Panc1 (cell line): ENCODE measurements at regions not wholly inside any gene's neighbourhood (a gene's known extent, or its start where the extent isn't known, plus 50 kb on each side); places are given as distances from the start of the nearest gene placed in this dataset.

Source experiments
- ATAC-seq: fragments of 200-7000 bp; cut with Tn5 transposase; 2 replicates; pipeline ENCODE4 v1.9.1; 2020; ENCODE audit warnings: mild to moderate bottlenecking, moderate library complexity
- BruUV-seq: library from RNA; stranded (reverse); fragments of 400-500 nt; replicated peaks from 2 replicates; lab custom pipeline; 2021; lab: Mats Ljungman, UMichigan
- CTCF ChIA-PET: fragments of 300-600 bp; sonication (Branson Sonifier 250); formaldehyde crosslinking; loops from one replicate; lab custom pipeline; 2022; ENCODE audit warnings: antibody characterized with exemption; lab: Charles Lee
- POLR2A ChIA-PET: fragments of 300-600 bp; sonication (Branson Sonifier 250); formaldehyde crosslinking; loops from one replicate; lab custom pipeline; 2022; ENCODE audit warnings: antibody characterized with exemption; lab: Charles Lee
- DNase-seq: peaks from one replicate; pipeline ENCODE4 v3.0.0-alpha.2; 2010; ENCODE audit warnings: low read depth, low spot score
- H3K27ac ChIP-seq: 2 replicates; pipeline ENCODE4 v1.5.1; 2011; ENCODE audit warnings: mild to moderate bottlenecking, low read length, inconsistent platforms
- H3K27me3 ChIP-seq: fragments of 200-500 bp; sonication (Bioruptor generic); 2 replicates; pipeline ENCODE4 v1.6.0; 2014; ENCODE audit warnings: low read length, inconsistent platforms; ENCODE audit not compliant: control insufficient read depth, insufficient read depth
- H3K36me3 ChIP-seq: fragments of 200-500 bp; sonication (Bioruptor generic); 2 replicates; pipeline ENCODE4 v1.5.1; 2014; ENCODE audit warnings: inconsistent platforms, mild to moderate bottlenecking, low read length, moderate library complexity; ENCODE audit not compliant: control insufficient read depth, insufficient read depth
- H3K4me1 ChIP-seq: 2 replicates; pipeline ENCODE4 v1.5.1; 2011; ENCODE audit warnings: inconsistent platforms, mild to moderate bottlenecking, low read length, moderate library complexity; ENCODE audit not compliant: control insufficient read depth, insufficient read depth
- H3K4me3 ChIP-seq, 2 experiments: 2 replicates each; pipeline ENCODE4 v1.5.1; 2011 to 2012; ENCODE audit warnings: low read depth in 2 of 2, low read length in 2 of 2, mild to moderate bottlenecking in 2 of 2, inconsistent platforms in 1 of 2, moderate library complexity in 1 of 2
- H3K9me3 ChIP-seq: fragments of 200-500 bp; sonication (Bioruptor generic); 2 replicates; pipeline ENCODE4 v1.5.1; 2014; ENCODE audit warnings: low read depth, mild to moderate bottlenecking, inconsistent platforms, low read length, moderate library complexity; ENCODE audit not compliant: control insufficient read depth, insufficient read depth
- POLR2AphosphoS5 ChIP-seq: IDR thresholded peaks from 2 replicates; pipeline ENCODE4 v1.6.1; 2012; ENCODE audit warnings: mild to moderate bottlenecking, low read depth, low read length, moderate library complexity
- SIN3A ChIP-seq: IDR thresholded peaks from 2 replicates; pipeline ENCODE4 v1.6.1; 2012; ENCODE audit warnings: low read depth, mild to moderate bottlenecking, low read length, moderate library complexity, borderline replicate concordance; ENCODE audit not compliant: insufficient read depth
- TCF7L2 ChIP-seq: IDR thresholded peaks from 2 replicates; pipeline ENCODE4 v1.6.1; 2011; ENCODE audit warnings: mild to moderate bottlenecking, low read depth, low read length, inconsistent platforms
- in situ Hi-C: cut with HindIII; loops from 2 replicates; pipeline ENCODE4 v1.10.0; 2016; ENCODE audit warnings: low sequenced_read_pairs, low pct_unique_long_range_greater_than_20kb
- intact Hi-C: fragments of 100-400 bp; cut with micrococcal nuclease; formaldehyde crosslinking; loops from one replicate; pipeline ENCODE4 v1.10.0; 2022; ENCODE audit not compliant: unreplicated experiment
- TF ChIP-seq, protein P1 (sequence below), 2 experiments: IDR thresholded peaks; 2 replicates each; pipeline ENCODE4 v1.6.1; 2011 to 2012; ENCODE audit warnings: low read depth in 2 of 2, control low read depth in 1 of 2, low read length in 1 of 2, mild to moderate bottlenecking in 1 of 2, moderate library complexity in 1 of 2; ENCODE audit not compliant: insufficient read depth in 1 of 2
- TF ChIP-seq, protein P2 (sequence below): fragments of 450-650 bp; IDR thresholded peaks from 2 replicates; pipeline ENCODE4 v1.5.1; 2017; ENCODE audit warnings: mild to moderate bottlenecking

DNA sequence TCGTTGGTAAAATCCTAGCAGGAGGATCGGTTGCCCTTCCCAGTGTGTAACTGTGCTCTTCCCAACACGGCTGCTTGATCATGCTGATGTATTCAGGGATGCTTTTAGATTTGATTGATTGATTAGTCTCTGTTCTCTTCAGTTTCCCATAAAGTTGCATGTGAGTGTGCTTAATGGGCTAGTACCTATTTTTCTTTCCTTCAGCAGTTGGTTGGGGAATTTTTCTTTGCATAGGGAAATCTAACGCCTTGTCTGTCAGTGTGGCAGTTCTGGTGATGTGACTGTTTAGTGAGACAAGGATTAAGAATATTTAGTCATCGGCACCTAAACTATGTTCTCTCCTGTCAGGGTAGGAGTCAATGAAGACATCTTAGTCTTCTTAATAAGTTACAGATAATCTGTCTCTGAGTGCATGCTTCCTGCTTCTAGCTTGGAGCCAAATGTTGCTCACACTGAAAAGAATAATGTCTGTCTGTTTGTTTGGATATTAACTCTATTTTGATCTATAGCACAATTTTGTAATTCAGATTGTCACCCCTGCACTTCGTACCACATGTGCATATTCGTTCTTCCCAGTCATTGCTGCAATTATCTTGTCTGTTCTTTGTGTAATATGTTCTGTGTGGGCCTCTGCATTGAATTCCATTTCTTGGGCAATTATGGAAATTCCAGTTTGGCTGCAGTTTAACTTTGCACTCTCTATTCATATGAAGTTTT is 169.9 kb downstream of the EDN1 start:
- no peak for ATAC-seq
- H3K9me3 ChIP-seq = no peaks in the 10 kb centered on the region
- no peak for DNase-seq
- in situ Hi-C loops (no loop called here), intact Hi-C loops (no loop called here)
- H3K4me3 ChIP-seq = no peak overlapping the region
- POLR2A ChIA-PET = no interaction called here
- H3K36me3 ChIP-seq = no peaks in the 10 kb centered on the region
- CTCF ChIA-PET = no interaction called here
- H3K27me3 ChIP-seq = no peaks in the 10 kb centered on the region
- TF ChIP-seq TCF7L2 (no peak), SIN3A (no peak), POLR2AphosphoS5 (no peak)
- TF ChIP-seq, protein P1, sequence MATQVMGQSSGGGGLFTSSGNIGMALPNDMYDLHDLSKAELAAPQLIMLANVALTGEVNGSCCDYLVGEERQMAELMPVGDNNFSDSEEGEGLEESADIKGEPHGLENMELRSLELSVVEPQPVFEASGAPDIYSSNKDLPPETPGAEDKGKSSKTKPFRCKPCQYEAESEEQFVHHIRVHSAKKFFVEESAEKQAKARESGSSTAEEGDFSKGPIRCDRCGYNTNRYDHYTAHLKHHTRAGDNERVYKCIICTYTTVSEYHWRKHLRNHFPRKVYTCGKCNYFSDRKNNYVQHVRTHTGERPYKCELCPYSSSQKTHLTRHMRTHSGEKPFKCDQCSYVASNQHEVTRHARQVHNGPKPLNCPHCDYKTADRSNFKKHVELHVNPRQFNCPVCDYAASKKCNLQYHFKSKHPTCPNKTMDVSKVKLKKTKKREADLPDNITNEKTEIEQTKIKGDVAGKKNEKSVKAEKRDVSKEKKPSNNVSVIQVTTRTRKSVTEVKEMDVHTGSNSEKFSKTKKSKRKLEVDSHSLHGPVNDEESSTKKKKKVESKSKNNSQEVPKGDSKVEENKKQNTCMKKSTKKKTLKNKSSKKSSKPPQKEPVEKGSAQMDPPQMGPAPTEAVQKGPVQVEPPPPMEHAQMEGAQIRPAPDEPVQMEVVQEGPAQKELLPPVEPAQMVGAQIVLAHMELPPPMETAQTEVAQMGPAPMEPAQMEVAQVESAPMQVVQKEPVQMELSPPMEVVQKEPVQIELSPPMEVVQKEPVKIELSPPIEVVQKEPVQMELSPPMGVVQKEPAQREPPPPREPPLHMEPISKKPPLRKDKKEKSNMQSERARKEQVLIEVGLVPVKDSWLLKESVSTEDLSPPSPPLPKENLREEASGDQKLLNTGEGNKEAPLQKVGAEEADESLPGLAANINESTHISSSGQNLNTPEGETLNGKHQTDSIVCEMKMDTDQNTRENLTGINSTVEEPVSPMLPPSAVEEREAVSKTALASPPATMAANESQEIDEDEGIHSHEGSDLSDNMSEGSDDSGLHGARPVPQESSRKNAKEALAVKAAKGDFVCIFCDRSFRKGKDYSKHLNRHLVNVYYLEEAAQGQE (IDR thresholded peaks at IDR 0.05; ENCODE audit: insufficient read depth in 1 of 2, low read depth in 2 of 2, low read length in 1 of 2) = no peak
- TF ChIP-seq, protein P2, sequence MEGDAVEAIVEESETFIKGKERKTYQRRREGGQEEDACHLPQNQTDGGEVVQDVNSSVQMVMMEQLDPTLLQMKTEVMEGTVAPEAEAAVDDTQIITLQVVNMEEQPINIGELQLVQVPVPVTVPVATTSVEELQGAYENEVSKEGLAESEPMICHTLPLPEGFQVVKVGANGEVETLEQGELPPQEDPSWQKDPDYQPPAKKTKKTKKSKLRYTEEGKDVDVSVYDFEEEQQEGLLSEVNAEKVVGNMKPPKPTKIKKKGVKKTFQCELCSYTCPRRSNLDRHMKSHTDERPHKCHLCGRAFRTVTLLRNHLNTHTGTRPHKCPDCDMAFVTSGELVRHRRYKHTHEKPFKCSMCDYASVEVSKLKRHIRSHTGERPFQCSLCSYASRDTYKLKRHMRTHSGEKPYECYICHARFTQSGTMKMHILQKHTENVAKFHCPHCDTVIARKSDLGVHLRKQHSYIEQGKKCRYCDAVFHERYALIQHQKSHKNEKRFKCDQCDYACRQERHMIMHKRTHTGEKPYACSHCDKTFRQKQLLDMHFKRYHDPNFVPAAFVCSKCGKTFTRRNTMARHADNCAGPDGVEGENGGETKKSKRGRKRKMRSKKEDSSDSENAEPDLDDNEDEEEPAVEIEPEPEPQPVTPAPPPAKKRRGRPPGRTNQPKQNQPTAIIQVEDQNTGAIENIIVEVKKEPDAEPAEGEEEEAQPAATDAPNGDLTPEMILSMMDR = no peak
- no peak overlapping the region for H3K27ac ChIP-seq
- no TSS peak for BruUV-seq
- no peaks in the 10 kb centered on the region for H3K4me1 ChIP-seq

DNA sequence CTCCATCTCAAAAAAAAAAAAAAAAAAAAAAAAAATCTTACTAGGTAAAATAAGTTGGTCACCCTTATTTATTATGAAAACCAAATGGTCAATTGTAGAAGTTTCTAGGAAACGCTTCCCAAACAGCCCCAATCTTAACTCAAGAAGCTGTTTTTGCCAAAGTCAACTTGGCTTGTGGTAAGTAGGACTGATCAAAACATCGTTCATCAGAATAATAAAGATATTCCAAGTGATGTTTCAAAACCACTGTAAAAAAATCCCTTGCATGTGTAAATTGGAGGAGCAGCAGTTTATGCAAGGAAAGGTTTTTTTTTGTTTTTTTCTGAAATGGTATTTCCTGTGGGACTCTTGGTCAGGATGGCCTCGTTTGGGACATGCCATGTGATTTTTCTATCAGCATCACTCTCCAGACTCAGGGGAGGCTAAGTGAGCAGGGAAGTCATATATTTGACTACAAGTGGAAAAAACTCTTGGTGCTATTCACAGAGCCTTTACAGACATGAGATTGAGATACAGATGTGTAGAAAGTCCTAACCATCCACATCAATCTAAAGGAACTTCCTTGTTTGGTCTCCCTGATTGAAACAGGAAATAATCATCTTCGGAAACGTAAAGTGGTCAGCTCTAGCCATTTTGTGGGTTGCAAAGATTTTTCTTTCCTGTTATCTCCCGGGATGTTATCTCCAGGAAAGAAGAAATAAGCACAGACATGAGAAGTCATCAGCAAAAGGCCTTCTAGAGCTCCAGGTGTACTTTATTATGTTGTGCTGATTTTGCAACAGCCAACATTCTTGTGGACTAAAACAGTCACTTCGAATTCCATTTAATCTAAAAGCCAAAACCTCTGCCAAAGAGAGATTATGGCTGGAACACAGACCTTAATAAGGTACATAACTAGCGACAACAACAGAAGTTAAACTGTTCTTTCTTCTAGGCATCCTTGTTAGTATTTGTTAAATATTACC is 177.8 kb downstream of the EDN1 start:
- H3K4me1 ChIP-seq = no peaks in the 10 kb centered on the region
- DNase-seq = no peak
- intact Hi-C loops = no loop called here
- POLR2A ChIA-PET = no interaction called here
- H3K36me3 ChIP-seq = no peaks in the 10 kb centered on the region
- no peaks in the 10 kb centered on the region for H3K27me3 ChIP-seq
- CTCF ChIA-PET = no interaction called here
- TF ChIP-seq, protein P1 (IDR thresholded peaks at IDR 0.05; ENCODE audit: insufficient read depth in 1 of 2, low read depth in 2 of 2, low read length in 1 of 2) = no peak
- TF ChIP-seq POLR2AphosphoS5 (no peak), TCF7L2 (no peak), SIN3A (no peak)
- TF ChIP-seq, protein P2 = no peak
- in situ Hi-C loops = no loop called here
- ATAC-seq = no peak
- H3K27ac ChIP-seq = no peak overlapping the region; the same call in 1 of the 2 replicates
- H3K4me3 ChIP-seq = no peak overlapping the region
- no peaks in the 10 kb centered on the region for H3K9me3 ChIP-seq
- BruUV-seq = no TSS peak
